ENCODE measurements at regions not wholly inside any gene's neighbourhood (a gene's known extent, or its start where the extent isn't known, plus 50 kb on each side); places are given as distances from the start of the nearest gene placed in this dataset.
"Not testable (repeated sequence)": the region's sequence is repeated elsewhere in the genome, so short reads cannot be mapped to it uniquely, and the experiment has no call there.

DNA sequence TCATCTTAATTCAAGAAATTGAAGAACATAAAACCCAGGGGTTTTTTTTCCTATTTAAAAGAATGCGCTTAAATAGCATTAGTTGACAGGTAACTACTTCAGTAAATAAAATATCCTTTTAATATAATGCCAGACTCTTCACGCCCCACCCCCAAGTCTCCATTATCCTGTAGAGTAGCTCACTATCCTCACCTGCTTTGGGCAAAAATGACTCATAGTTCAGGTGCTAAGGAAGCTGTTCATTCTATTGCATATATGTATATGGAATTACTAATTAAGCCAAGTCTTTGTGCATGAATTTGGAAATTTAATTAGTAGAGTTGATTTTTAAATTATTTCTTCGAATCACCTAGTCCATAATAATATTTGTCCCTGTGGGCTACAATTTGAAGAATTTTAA lies 656.8 kb upstream of the ANKRD30A start:
- WGBS (ENCODE audit: insufficient coverage): no CpG with 5 or more reads among the region's 3 CpGs
- no peak for DNase-seq (ENCODE audit: low read depth in 4 of 6, low spot score in 6 of 6)
- no peaks in the 10 kb centered on the region for H3K36me3 ChIP-seq (ENCODE audit: control insufficient read depth, insufficient read depth, low read length)
- no peaks in the 10 kb centered on the region for H3K4me1 ChIP-seq (ENCODE audit: control insufficient read depth, insufficient read depth, low read length)
- H3K27me3 ChIP-seq (ENCODE audit: control insufficient read depth, insufficient read depth, low read length): no peaks in the 10 kb centered on the region
- H3K27ac ChIP-seq (ENCODE audit: low read depth, low read length): no peak overlapping the region
- no peaks in the 10 kb centered on the region for H3K9me3 ChIP-seq (ENCODE audit: control insufficient read depth, insufficient read depth, low read length)
- H3K4me3 ChIP-seq (ENCODE audit: low read depth, low read length): no peak overlapping the region

DNA sequence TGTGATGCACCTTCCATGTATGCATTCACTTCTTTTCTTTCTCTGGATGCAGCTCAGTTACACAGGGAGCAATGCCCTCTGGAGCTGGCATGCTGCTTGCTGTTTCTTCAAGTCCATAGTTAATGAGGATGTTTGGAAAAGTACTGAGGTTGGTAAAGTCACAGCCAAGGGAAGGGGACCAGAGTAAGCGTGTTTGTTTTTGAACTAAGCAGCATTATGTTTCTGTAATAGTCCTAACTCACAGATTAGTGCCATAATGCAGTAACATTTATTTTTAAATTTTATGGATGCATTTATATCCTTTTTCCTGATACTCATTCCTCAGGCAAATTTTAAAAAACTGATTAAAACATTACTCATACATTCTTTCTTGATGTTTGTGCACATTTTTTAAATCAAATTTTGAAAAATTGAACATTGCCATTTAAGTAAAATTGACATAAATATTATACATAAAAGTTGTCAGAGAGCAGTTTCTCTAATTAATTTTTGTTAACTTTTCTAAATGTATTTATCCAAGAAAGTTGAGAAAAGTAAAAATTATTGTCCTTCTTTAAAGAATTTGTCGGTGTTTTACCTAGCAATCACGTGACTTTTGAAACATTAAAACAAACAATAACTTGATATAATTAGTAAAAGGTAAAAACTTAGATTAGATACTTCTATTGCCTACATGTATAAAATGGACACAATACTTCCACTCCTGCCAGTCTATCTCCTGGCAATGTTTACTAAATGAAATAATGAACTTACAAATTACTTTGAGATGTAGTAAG lies 659.6 kb upstream of the ANKRD30A start:
- no peaks in the 10 kb centered on the region for H3K4me1 ChIP-seq (ENCODE audit: control insufficient read depth, insufficient read depth, low read length)
- no peaks in the 10 kb centered on the region for H3K9me3 ChIP-seq (ENCODE audit: control insufficient read depth, insufficient read depth, low read length)
- H3K36me3 ChIP-seq (ENCODE audit: control insufficient read depth, insufficient read depth, low read length): no peaks in the 10 kb centered on the region
- H3K27ac ChIP-seq (ENCODE audit: low read depth, low read length): no peak overlapping the region
- DNase-seq (ENCODE audit: low read depth in 4 of 6, low spot score in 6 of 6): no peak
- no CpG with 5 or more reads among the region's 3 CpGs for WGBS (ENCODE audit: insufficient coverage)
- H3K27me3 ChIP-seq (ENCODE audit: control insufficient read depth, insufficient read depth, low read length): no peaks in the 10 kb centered on the region
- H3K4me3 ChIP-seq (ENCODE audit: low read depth, low read length): no peak overlapping the region

DNA sequence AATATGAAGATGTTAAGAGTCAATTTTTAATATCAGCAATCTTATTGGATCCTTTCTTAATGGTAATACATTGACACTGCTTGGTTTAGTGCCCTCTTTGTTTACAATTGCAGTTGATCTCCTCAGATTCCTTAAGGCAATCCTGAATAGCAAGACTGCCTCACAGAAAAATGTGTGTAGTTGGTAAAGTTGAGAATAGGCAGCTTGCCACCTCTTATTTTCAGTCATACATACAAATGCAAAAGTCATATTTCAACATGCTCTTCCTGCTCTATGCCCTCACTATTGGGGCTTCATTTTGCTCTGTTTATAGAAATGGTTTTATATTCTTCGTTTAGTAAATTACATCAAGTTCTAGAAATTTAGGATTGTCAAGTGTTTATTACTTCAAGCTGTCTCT lies 661.1 kb upstream of the ANKRD30A start:
- no peak overlapping the region for H3K27ac ChIP-seq (ENCODE audit: low read depth, low read length)
- DNase-seq (ENCODE audit: low read depth in 4 of 6, low spot score in 6 of 6): no peak
- no peak overlapping the region for H3K4me3 ChIP-seq (ENCODE audit: low read depth, low read length)
- no peaks in the 10 kb centered on the region for H3K27me3 ChIP-seq (ENCODE audit: control insufficient read depth, insufficient read depth, low read length)
- no peaks in the 10 kb centered on the region for H3K9me3 ChIP-seq (ENCODE audit: control insufficient read depth, insufficient read depth, low read length)
- no CpG with 5 or more reads among the region's 1 CpG for WGBS (ENCODE audit: insufficient coverage)
- H3K36me3 ChIP-seq (ENCODE audit: control insufficient read depth, insufficient read depth, low read length): no peaks in the 10 kb centered on the region
- no peaks in the 10 kb centered on the region for H3K4me1 ChIP-seq (ENCODE audit: control insufficient read depth, insufficient read depth, low read length)

DNA sequence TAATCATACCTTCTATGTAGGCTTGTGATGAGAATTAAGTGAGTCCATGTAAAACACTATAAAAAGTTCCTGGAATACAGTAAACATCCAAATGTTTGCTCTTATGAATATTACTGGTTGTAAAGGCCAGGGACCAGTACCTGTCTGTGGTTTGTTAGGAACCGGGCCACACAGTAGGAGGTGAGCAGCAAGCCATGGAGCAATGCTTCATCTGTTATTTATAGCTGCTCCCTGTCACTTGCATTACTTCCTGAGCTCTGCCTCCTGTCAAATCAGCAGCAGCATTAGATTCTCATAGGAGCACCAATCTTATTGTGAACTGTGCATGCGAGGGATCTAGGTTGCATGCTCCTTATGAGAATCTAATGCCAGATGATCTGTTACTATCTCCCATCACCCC lies 662.0 kb upstream of the ANKRD30A start:
- Histone ChIP-seq H3K4me3 (ENCODE audit: low read depth, low read length) (no peak overlapping the region), H3K4me1 (ENCODE audit: control insufficient read depth, insufficient read depth, low read length) (no peaks in the 10 kb centered on the region), H3K36me3 (ENCODE audit: control insufficient read depth, insufficient read depth, low read length) (no peaks in the 10 kb centered on the region), H3K27me3 (ENCODE audit: control insufficient read depth, insufficient read depth, low read length) (no peaks in the 10 kb centered on the region), H3K9me3 (ENCODE audit: control insufficient read depth, insufficient read depth, low read length) (no peaks in the 10 kb centered on the region), H3K27ac (ENCODE audit: low read depth, low read length) (no peak overlapping the region)
- DNase-seq (ENCODE audit: low read depth in 4 of 6, low spot score in 6 of 6): no peak
- WGBS (ENCODE audit: insufficient coverage): 70% methylated on average over 2 of the region's 2 CpGs

DNA sequence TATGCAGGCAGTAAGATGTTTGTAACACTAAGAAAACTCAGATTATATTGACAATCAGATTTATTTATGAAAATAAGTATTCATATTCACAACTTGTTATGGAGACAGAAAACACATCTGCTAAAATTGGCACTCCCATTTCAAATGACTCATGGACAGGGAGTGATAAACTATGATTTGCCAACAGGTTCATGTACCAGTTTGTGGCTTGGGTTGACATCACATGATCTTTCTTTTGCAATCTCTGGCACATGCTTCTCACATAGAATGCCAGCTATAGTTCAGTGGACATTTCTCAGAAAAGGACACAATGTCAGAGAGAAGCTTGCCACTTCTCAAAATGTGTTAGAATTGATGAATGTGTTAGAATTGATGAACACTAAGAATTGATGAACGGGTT lies 663.2 kb upstream of the ANKRD30A start:
- Histone ChIP-seq H3K4me1 (ENCODE audit: control insufficient read depth, insufficient read depth, low read length) (no peaks in the 10 kb centered on the region), H3K4me3 (ENCODE audit: low read depth, low read length) (no peak overlapping the region)
- DNase-seq (ENCODE audit: low read depth in 4 of 6, low spot score in 6 of 6): no peak

DNA sequence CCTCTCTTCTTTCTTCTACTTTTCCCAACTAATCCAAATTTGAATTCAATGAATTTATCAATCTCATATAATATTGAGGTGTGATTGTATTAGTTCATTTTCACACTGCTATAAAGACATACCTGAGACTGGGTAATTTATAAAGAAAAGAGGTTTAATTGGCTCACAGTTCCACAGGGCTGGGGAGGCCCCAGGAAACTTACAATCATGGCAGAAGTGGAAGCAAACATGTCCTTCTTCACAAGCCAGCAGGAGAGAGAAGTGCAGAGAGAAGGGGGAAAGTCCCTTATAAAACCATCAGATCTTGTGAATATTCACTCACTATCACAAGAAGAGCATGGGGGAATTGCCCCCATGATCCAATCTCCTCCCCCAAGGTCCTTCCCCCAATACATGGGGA lies 667.0 kb upstream of the ANKRD30A start:
- H3K27me3 ChIP-seq (ENCODE audit: control insufficient read depth, insufficient read depth, low read length): not testable (repeated sequence)

More for the DNA sequence above, 663.2 kb upstream of the ANKRD30A start:
- Histone ChIP-seq H3K9me3 (ENCODE audit: control insufficient read depth, insufficient read depth, low read length) (no peaks in the 10 kb centered on the region), H3K27ac (ENCODE audit: low read depth, low read length) (no peak overlapping the region), H3K27me3 (ENCODE audit: control insufficient read depth, insufficient read depth, low read length) (no peaks in the 10 kb centered on the region), H3K36me3 (ENCODE audit: control insufficient read depth, insufficient read depth, low read length) (no peaks in the 10 kb centered on the region)
- no CpG with 5 or more reads among the region's 1 CpG for WGBS (ENCODE audit: insufficient coverage)

DNA sequence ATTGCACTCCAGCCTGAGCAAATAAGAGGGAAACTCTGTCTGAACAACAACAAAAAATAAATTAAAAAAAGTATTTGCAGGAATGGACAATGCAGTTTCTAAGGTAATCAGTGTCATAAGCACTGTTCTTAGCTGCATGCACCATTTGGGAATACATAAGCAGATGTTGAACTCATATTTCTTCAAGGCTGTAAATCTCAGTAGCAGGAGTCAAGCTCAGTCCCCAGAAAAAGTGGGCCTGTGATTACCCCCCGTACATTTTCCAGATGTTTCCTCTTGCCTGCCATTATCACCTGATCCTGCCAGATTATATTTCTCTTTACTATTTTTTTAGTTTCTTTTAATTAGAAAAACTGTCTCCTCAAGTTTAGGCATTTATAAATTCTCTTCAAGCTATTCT lies 667.6 kb upstream of the ANKRD30A start:
- Histone ChIP-seq H3K4me1 (ENCODE audit: control insufficient read depth, insufficient read depth, low read length) (no peaks in the 10 kb centered on the region), H3K27me3 (ENCODE audit: control insufficient read depth, insufficient read depth, low read length) (no peaks in the 10 kb centered on the region), H3K4me3 (ENCODE audit: low read depth, low read length) (no peak overlapping the region), H3K36me3 (ENCODE audit: control insufficient read depth, insufficient read depth, low read length) (no peaks in the 10 kb centered on the region), H3K9me3 (ENCODE audit: control insufficient read depth, insufficient read depth, low read length) (no peaks in the 10 kb centered on the region), H3K27ac (ENCODE audit: low read depth, low read length) (no peak overlapping the region)
- WGBS (ENCODE audit: insufficient coverage): no CpG with 5 or more reads among the region's 1 CpG
- DNase-seq (ENCODE audit: low read depth in 4 of 6, low spot score in 6 of 6): no peak

More for the DNA sequence above, 667.0 kb upstream of the ANKRD30A start:
- H3K4me3 ChIP-seq (ENCODE audit: low read depth, low read length); H3K27ac ChIP-seq (ENCODE audit: low read depth, low read length); H3K4me1 ChIP-seq (ENCODE audit: control insufficient read depth, insufficient read depth, low read length); H3K9me3 ChIP-seq (ENCODE audit: control insufficient read depth, insufficient read depth, low read length); DNase-seq (ENCODE audit: low read depth in 4 of 6, low spot score in 6 of 6); H3K36me3 ChIP-seq (ENCODE audit: control insufficient read depth, insufficient read depth, low read length): not testable (repeated sequence)

DNA sequence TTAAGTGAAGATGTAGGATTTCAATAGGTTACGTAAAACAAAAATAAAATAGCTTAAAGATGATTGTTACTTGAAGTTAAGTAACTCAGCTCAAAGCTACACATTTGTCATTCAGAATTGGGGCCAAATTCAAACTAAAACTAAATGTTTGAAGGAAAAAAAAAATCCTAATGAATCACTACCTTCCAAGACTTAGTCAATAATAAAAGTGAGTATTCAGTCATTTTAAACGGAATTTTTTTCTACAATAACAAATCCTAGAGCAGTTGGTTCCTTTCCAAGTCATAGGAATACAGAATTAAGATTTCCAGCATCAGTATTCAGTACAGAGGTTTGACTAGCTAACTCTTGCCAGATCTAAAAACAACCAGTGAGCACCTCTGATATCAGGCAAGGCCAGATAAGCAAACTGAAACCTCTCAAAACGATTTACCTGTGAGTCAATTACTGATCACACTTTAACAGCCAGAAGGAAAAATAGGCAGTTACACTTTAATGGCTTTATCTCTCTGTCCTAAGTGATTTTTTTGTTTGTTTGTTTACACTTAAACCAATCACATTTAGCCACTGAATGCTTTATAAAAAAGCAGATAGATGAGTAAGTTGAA lies 669.8 kb upstream of the ANKRD30A start:
- Histone ChIP-seq H3K4me3 (ENCODE audit: low read depth, low read length) (no peak overlapping the region), H3K9me3 (ENCODE audit: control insufficient read depth, insufficient read depth, low read length) (no peaks in the 10 kb centered on the region), H3K36me3 (ENCODE audit: control insufficient read depth, insufficient read depth, low read length) (no peaks in the 10 kb centered on the region), H3K27ac (ENCODE audit: low read depth, low read length) (no peak overlapping the region), H3K4me1 (ENCODE audit: control insufficient read depth, insufficient read depth, low read length) (no peaks in the 10 kb centered on the region), H3K27me3 (ENCODE audit: control insufficient read depth, insufficient read depth, low read length) (no peaks in the 10 kb centered on the region)
- DNase-seq (ENCODE audit: low read depth in 4 of 6, low spot score in 6 of 6): no peak
- WGBS (ENCODE audit: insufficient coverage): no CpG with 5 or more reads among the region's 3 CpGs

DNA sequence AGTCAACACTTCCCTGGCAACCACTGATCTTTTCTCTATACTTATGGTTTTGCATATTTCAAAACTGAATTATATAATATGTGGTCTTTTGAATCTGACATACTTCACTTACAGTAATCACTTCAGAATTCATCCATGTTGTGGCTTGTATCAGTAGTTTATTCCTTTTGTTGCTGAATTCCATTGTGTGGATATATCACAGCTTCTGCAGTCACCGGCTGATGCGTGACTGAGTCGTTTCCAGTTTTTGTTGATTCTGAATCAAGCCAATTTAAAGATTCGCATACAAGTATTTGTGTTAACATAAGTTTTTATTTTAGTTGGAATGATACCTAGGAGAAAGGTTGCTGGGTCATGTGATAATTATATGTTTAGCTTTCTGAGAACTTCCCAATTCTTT lies 672.5 kb upstream of the ANKRD30A start:
- DNase-seq (ENCODE audit: low read depth in 4 of 6, low spot score in 6 of 6): no peak

DNA sequence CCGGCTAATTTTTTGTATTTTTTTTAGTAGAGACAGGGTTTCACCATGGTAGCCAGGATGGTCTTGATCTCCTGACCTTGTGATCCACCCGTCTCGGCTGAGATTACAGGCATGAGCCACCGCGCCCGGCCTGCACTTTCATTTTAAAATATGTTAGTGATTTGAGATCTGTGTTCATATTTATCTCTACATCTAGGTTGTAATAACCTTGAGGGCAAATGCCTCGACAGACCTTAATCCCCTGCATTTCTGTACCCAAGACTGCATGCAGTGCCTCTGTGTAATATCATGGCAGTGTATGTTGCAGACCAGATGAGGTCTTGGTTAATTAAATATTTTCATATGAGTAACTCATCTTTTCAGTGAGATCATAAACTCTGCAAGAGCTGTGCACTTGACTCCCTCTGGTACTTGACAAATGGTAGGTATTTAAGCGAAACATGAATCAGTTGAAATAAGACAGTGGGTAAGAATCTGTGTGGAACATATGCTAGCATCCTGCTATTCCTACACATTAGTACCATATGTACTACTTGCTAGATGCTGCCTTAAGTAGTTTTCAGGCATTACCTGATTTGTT lies 673.9 kb upstream of the ANKRD30A start:
- no peaks in the 10 kb centered on the region for H3K9me3 ChIP-seq (ENCODE audit: control insufficient read depth, insufficient read depth, low read length)
- H3K27ac ChIP-seq (ENCODE audit: low read depth, low read length): no peak overlapping the region
- no peak overlapping the region for H3K4me3 ChIP-seq (ENCODE audit: low read depth, low read length)
- 100% methylated on average over 1 of the region's 8 CpGs for WGBS (ENCODE audit: insufficient coverage)
- H3K27me3 ChIP-seq (ENCODE audit: control insufficient read depth, insufficient read depth, low read length): peaks cover 2% of the 10 kb centered on the region
- no peak for DNase-seq (ENCODE audit: low read depth in 4 of 6, low spot score in 6 of 6)
- no peaks in the 10 kb centered on the region for H3K36me3 ChIP-seq (ENCODE audit: control insufficient read depth, insufficient read depth, low read length)
- H3K4me1 ChIP-seq (ENCODE audit: control insufficient read depth, insufficient read depth, low read length): no peaks in the 10 kb centered on the region

More for the DNA sequence above, 672.5 kb upstream of the ANKRD30A start:
- Histone ChIP-seq H3K27ac (ENCODE audit: low read depth, low read length) (no peak overlapping the region), H3K4me1 (ENCODE audit: control insufficient read depth, insufficient read depth, low read length) (no peaks in the 10 kb centered on the region), H3K4me3 (ENCODE audit: low read depth, low read length) (no peak overlapping the region), H3K36me3 (ENCODE audit: control insufficient read depth, insufficient read depth, low read length) (no peaks in the 10 kb centered on the region), H3K9me3 (ENCODE audit: control insufficient read depth, insufficient read depth, low read length) (no peaks in the 10 kb centered on the region), H3K27me3 (ENCODE audit: control insufficient read depth, insufficient read depth, low read length) (peaks cover 2% of the 10 kb centered on the region)
- 88% methylated on average over 4 of the region's 4 CpGs for WGBS (ENCODE audit: insufficient coverage)

Measured in spinal cord (tissue), 9 donors.